ENCODE measurements at regions not wholly inside any gene's neighbourhood (a gene's known extent, or its start where the extent isn't known, plus 50 kb on each side); places are given as distances from the start of the nearest gene placed in this dataset.

DNA sequence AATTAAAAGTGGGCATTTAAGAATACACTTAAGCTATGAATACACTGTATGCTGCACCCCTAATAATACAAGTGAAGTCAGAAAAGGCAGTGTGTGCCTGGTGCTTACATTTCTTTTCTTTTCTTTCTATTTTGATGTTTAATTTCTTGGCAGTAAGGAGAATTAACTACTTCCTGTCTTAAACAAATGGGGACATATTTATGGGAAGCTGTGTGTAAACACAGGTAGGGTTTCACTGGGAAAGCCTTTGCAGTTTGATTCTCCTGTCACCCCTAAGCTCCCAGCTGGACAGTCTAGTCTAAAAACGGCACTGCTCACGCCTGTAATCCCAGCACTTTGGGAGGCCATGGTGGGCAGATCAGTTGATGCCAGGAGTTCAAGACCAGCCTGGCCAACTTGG is 146.0 kb downstream of the MIS18A start:
- DNase-seq, result no peak

DNA sequence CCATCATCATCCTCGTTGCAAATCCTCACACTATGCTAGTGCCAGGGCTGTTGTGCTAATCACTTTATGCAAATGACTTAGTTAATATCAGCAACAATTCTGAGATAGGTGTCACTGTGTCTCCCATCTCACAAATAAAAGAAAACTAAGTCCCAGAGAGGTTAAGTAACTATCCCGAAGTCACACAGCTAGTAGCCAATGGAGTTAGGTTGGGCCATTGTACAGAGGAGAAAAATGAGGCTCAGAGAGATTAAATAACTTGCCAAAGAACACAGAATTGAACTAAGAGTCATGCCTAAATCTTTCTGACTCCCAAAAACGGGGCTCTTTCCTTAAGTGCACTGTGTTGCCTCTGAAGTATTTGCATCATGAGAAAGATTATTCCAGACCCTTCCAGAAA is 146.4 kb downstream of the MIS18A start:
- no peak for DNase-seq

DNA sequence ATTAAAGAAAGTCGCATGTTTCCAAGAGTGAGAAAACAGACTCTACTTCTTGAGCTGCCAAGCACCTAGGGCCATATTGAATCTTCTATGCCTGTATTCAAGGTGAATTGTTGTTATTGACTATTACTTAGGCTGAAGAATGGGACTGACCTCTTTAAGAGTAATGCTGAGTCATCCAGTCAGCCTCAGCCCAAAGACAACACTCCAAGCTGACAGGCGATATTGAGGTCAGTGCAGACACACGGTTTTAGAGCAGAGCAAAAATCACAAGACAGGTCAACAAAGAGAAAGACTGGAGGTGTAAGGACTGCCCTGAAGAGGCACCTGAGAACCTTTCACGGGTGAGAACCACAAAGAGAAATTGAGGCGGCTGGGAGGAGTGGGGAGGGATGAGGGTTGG is 146.9 kb downstream of the MIS18A start:
- DNase-seq, result no peak

DNA sequence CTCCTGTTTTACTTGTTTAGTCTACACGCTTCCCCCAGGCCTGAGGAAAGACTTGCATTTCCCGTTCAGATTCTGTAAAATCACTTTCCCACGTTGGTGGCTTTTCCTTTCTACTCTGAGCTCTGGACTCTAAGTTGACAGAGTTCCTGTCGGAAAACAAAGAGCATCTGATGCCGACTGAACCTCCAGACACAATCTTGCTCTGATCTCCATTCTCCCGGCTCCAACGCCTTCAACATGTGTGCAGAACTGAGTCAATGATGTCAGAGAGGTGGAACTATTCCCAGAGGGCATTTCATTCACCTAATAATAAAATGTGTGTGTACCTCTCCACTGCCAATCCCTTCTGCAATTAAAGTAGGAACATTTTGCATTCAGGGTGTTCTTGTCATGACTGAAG is 147.7 kb downstream of the MIS18A start:
- no peak for DNase-seq

DNA sequence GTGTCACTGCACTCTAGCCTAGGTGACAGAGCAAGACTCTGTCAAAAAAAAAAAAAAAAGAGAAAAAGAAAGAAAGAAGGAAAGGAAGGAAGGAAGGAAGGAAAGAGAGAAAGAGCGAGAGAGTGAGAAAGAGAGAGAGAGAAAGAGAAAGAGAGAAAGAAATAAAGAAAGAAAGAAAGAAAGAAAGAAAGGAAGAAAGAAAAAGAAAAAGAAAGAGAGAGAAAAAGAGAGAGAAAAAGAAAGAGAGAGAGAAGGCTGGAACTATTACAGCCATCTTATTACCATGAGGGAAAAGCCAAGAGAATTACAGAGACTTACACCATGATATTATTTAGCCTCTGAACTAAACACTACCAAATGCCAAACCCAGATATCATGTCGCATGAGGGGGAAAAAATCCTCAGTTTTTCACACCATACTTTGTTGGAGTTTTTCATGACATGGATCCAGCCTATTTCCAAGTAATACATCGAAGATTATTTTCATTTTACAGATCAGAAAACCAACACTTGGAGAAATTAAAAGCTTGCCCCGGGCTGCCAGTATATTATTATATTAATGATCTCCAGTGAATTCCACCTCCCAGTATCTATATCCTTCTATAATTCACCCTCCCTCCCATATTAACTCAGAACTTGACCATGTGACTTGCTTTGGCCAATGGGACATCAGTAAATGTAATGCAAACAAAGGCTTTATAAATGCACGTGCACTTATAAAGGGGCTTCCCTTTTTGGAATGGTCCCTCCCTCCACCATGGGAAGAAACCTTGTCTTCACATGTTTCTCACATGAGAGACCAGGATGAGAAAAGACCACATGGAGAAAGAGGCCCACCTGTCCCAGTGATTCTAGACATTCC is 148.6 kb downstream of the MIS18A start:
- no peak for DNase-seq

DNA sequence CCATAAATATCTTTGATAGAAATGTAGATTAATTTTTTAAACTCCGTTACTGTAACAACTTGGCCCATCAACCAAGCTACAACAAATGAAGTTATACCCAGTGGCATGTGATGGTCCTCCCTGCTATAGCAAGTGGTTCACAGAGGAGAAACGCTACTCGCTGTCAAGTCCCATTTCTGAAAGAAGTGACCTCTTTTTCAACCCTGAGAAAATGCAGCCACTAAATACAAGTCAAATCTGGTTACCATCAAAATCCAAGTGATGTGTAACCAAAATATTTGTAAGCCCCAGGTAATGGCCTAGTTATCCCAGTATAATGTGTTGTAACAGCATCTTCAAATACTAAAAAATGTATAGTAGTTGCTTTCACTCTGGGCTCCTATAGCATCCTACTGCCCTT is 151.8 kb downstream of the MIS18A start:
- no peak for DNase-seq

DNA sequence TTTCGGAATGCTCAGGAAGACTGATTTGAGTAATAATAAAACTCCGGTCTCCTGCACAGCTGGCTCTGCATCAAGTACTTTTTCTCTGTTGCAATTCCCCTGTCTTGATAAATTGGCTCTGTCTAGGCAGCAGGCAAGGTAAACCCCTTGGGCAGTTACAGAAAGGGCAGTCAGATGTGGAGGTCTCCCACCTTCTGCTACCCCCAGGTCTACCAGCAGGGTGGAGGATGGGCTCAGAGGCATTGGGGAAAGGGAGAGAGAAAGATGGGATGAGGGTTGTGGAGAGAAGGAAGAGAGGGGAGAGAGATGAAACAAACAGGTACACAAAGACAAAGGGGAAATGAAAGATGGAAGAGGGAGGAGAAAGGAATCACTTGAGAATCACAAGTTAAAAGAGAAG is 156.8 kb downstream of the MIS18A start:
- no peak for DNase-seq

DNA sequence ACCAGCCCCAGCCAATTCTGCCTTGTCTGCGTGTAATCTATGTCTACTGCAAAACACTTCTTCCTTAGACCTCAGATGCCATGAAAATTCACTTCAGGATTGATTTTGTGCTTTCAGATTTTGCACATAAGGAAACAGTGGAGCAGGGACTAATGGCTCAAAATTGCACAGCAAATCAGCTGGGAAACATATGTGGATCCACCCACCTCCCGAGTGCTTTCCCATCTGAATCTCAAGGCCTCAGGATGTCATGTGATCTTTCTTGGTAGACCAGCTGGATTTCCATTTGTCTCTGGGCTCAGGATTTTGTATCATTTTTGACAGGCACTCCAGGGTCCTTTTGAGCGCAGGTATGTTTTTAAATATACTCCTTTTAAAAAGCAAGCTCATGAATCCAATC is 158.6 kb downstream of the MIS18A start:
- DNase-seq, result no peak

DNA sequence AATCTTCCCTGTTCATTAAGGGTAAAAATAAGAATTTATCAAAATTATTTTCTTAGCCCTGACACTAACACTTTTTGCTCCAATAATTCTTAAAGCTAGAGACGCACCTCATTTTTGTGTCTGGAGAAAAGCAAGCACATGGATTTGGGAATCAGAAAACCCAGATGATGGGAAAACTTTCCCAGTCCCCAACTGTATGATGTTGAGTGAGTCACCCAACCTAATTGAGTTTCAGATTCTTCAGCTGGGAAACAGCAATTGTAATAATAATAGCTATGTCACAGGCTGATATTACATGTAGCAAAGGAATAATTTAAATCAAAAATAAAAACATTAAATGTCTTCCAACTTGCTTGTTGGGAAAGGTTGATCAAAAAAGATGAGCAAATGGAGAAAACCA is 159.0 kb downstream of the MIS18A start:
- no peak for DNase-seq

DNA sequence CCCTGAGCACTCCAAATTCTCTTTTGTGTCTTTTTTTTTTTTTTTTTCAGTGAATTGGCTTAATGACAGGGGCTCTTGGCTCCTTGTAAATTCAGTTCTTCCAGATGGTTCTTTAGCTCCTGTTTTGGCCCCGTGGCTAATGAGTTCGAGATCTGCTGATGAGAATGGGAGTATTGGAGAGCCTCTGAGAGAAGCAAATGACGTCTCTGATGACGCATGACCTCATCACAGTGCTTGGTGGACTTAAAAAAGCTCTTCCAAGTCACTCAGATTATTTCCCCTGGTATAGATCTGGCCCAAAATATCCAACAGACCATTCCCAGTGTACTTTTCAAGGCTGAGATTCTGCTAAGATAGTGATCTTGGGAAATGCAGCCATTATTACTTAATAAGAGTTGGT is 159.5 kb downstream of the MIS18A start:
- DNase-seq, result no peak

DNA sequence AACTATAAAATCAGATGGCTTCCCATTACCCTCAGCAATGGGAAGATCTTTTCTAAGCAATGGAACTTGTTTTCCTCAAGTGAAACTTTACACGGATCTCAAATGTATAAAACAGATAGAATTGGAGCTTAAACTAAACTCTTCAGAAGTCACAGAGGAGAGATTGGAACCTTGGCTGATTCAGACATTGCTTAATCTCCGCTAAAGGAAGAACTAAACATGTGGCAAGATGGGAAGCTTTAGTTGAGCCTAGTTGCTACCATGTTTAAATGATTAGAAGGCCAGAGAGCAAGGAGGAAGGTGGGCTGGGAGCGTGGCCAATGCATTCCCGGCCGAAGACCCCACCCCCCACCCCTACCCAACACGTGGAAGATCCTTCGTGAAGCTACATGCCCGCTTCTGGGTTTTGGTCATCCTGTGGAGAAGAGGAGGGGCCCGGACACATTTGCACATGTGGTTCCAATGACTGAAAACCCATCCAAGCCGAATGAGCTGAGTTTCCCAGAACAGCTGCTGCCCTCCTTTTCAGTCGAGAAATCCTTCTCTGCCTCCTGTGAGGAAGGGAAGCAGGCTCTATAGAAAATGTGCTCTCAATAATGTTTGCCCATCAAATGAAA is 164.3 kb downstream of the MIS18A start:
- DNase-seq, result no peak

DNA sequence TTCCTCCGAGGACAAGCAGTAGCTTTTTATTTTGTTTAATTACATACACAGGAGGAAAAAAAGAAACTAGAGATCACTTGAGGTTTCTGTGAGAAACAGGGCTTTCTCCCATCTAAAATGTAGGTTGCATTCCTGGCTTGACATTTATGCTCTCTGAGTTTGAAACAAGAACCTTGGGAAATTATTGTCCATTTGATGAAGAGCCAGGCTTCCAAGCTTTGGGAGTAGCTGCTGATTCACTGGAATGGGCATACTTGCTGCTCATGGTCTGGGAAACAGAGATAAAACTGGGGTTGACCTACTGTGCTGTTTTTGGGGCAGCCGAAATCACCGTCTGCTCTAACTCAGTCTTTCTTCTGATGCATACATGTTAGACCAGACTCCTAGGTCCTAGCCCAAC is 165.4 kb downstream of the MIS18A start:
- no peak for DNase-seq

DNA sequence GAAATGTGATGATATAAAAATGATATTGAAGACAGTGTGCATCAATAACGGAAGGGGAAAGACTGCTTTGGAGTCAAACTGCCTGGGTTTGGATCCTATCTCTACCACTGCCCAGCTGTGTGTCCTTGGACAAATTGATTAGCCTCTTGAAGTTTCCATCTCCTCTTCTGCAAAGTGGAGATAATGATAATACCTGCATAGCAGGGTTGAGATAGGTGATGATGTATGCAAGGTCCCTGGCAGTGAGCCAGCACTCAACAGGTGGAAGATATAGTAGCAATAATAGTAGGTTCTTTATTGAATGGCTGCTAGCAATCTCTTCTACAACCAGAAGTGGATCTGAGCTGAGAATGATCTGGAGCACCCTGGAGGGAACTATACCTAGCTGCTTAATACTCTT is 166.7 kb downstream of the MIS18A start:
- DNase-seq, result no peak

DNA sequence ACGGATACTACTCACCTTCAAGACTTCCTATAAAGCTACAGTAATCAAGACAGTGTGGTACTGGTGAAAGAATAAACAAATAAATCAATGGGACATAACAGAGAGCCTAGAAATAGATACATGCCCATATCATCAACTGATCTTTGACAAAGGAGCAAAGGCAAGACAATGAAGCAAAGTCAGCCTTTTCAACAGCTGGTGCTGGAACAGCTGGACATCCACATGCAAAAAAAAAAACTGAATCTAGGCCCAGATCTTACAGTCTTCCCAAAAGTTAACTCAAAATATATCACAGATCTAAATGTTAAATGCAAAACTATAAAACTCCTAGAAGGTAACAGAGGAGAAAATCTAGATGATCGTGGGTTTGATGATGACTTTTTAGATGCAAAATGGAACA is 170.3 kb downstream of the MIS18A start:
- DNase-seq, result no peak

DNA sequence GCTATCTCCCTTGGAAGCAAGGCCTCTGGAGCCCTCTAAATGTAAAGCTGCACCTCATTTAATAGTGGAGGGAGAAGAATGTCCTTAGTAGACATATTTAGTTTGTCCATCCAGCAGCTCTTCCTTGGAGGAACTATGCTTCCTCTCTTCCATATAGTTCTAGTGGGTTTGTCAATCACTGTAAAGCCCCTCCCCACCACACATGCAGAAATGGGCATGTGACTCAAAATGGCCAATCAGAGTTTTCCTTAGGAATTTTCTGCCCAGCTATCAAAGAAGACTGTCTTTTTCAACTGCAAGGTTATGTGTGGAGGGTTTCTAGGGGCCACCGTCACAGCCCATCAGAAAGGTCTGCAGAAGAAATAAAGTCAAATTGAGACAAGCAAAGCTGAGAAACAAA is 175.5 kb downstream of the MIS18A start:
- DNase-seq, result no peak

DNA sequence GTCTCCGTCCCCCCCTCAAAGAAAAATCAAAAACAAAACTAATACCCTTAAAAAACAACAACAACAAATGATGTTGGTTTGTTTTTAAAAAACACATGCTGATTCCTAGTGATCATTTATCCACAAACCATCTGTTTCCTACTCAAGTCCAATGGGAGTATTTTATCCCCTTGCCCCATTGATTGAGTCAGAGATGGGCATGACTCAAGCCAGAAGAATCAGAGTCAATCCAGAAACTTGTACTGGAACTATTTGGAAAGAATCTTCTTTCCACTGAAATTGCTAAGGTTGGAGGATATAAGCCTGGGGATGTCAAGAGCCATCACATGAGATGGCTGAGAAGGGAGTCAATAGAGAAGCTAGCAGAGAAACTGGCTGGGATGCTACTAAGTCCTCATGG is 176.4 kb downstream of the MIS18A start:
- no peak for DNase-seq

DNA sequence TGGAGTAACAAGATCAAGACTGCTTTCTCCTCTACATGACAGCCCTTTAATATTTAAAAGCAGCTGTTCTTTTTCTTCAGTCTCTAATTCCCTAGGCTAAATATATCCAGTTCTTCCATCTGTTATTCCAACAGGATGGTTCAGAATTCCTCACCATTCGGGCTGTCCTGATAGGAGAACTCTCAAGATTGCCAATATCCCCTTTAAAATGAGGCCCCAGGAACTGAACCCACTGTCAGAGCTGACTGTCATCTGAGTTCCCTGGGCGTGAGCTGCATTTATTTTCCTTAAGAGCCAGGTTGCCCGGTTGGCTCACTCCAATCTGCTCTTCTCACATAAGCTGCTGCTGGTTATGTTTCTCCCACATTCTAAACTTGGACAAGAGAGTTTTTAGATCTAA is 177.6 kb downstream of the MIS18A start:
- no peak for DNase-seq

DNA sequence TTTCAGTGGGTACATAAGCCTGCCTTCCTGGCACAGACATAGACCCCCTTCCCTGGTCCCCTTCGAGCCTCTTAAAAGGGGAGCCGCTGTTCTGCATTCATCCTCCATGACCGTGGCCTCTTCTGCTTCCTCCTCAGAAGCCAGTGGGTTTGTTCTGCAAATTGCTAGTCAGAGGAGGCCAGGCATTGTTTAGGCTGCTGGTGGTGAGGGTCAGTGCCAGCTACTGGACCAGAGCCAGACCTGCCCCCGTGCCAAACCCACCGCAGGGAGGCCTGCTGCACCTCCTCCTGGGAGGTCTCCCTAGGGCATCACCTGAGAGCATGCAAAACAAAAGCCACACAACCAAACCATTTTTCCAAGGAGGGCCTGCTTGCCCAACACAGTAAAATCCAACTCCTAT is 178.4 kb downstream of the MIS18A start:
- no peak for DNase-seq

DNA sequence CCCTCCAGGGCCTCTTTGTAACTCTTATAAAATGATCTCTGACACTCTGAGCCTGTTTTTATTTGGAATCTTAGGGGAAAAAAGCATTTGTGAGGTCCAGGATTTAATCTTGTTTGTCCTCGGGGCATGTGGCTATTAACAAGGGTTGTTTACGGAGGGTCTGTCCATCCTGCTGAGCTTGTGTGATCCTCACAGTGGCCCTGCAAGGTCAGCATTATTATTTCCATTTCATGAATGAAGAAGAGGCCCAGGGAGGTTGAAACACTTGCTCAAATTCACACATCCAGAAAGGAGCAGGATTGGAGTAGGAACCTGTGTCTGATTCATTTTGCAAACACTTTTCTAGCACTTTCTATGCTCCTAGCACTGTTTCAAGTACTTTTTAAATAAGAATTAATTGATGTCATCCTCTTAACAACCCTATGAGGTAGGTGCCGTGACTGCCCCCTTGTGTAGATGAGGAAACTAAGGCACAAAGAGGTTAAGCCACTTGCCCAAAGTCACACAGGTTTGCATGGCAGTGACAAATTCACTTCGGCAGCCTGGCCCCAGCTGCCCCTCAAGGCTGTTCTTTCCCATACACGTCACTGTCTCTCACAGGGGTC is 178.9 kb downstream of the MIS18A start:
- DNase-seq, result no peak

DNA sequence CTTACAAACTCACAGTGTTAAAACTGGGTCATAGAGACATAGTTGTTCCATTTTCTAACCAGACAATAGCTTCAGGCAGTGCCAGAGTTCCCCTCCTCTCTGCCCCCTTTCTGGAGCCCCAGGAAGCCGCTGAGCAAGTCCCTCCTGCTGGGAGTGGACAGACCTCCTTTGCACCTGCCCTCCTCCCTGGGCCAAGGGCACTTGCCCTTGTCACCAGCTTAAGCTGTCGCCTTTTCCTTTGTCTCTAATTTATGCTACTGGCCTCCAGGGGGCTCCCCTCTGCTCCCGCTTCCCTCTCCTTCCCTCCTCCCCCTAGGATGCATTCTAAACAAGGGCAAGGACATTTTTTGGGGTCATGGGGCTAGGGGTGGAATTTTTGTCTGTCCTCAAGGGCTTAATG is 182.4 kb downstream of the MIS18A start:
- peak; percentile 17 for DNase-seq

DNA sequence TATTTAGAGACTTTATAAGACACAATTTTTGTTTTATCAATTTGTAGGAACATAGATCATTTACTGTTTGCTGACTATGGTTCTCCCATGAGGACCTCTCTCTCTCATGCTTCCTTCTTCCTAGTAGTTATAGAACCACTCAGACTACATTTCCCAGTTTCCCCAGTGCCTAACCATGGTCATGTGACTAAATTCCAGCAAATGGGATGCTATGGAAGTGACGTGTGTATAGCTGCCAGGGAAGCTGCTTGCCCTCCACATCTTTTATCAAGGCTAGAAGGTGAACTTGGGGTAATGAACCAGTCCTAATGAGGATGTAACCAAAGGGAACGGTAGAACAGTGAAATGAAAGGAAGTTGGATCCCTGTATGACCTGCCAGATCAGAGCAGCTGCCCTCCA is 184.0 kb downstream of the MIS18A start:
- no peak for DNase-seq

DNA sequence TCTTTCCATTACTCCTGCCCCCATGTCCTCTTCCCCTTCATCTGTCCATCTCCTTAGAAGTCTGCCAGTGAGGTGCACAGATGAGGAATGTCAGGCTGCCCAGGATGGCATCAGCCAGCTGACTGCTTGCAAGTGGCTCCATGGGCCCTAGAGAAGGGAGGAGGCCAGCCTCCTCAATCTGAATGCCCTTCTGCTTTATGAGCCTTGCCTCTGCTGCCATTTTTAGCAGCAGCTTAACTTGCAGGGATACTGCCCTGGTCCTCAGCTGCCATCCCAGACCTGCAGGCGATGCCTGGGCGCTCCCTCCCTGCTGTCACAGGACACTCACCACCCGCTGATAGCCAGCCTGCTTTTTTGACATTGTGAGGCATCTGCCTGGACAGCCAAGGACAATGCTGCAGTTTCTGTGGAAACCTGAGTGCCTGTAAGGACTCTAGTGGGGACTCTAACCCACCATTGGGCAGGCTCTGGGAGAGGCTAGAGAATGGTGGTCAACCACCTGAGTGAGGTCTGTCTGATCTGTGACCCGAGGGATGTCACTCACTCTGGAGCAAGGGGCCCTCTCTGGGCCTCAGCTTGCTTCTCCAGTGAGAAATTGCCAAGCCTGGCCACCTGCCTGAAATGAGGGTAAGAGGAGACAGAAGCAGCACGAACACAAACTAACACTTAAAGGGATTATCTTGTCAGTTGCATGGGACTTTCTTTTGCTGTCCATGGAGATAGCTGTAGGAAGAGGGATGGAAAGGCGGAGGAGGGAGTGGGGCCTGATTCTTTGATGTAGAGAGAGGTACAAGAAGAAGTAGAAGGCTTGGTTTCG is 185.0 kb downstream of the MIS18A start:
- DNase-seq, result no peak

DNA sequence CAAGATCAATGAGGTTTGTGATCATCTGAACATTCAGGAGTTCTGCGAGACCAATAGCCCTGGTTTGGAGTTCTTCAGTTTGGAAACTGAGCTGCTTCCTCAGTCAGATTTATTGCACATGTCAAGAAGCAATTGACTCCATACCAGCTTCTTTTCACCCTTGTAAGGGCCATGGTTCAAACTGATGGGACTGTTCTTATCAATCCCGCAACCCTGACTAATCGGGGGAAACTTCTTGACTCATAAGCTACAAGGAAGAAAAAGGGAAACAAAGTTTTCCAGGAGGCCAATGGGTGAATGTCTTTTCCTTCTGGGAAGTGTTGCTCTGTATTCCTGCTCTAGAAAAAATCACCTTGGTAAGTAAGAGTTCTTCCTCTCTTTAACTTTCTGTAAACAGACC is 187.9 kb downstream of the MIS18A start:
- DNase-seq, result no peak

DNA sequence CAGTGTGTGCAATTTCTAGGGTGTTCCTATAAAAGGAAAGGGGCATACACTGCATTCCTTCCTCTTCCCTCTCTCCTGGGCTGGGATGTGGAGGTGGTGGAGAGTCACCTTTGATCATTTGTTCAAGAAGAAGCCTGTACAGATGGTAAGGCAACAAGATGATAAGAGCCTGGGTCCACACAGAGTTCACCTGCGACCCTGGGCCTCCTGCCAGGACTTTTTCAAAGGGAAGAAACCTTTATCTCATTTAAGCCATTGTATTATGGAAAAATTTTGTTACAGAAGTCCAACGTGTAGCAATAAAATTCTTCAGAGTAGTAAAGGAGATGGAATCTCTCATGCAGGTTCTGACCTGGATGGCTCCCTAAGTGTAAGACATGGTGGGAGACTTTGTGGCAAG is 189.1 kb downstream of the MIS18A start:
- DNase-seq, result no peak
